ENCODE measurements at regions not wholly inside any gene's neighbourhood (a gene's known extent, or its start where the extent isn't known, plus 50 kb on each side); places are given as distances from the start of the nearest gene placed in this dataset.

GRCh38 chr18:21187886-21188285 is 54.1 kb upstream of the GREB1L start:
- H3K36me3 Mint-ChIP-seq (ENCODE audit: low read depth): no peaks in the 10 kb centered on the region
- no peak overlapping the region for H3K4me3 Mint-ChIP-seq
- no peak overlapping the region for H3K27ac Mint-ChIP-seq
- H3K9me3 Mint-ChIP-seq: no peaks in the 10 kb centered on the region
- no peak for TF ChIP-seq CTCF (IDR thresholded peaks at IDR 0.05; ENCODE audit: unreplicated experiment in 3 of 3)
- peaks cover 6% of the 10 kb centered on the region for H3K27me3 Mint-ChIP-seq (ENCODE audit: low read depth)
- H3K4me1 Mint-ChIP-seq: no peaks in the 10 kb centered on the region

- TF ChIP-seq CTCF (IDR thresholded peaks at IDR 0.05; ENCODE audit: unreplicated experiment in 3 of 3): peak; percentile 39 to 55 (median 48)
- Mint-ChIP-seq H3K27me3 (ENCODE audit: low read depth) (peaks cover 6% of the 10 kb centered on the region), H3K9me3 (no peaks in the 10 kb centered on the region), H3K27ac (no peak overlapping the region), H3K36me3 (ENCODE audit: low read depth) (no peaks in the 10 kb centered on the region), H3K4me1 (no peaks in the 10 kb centered on the region), H3K4me3 (no peak overlapping the region)
Observed at GRCh38 chr18:21191596-21192307, 50.3 kb upstream of the GREB1L start.

Data from nephron (organoid).